ENCODE measurements at regions not wholly inside any gene's neighbourhood (a gene's known extent, or its start where the extent isn't known, plus 50 kb on each side); places are given as distances from the start of the nearest gene placed in this dataset.
A peak's percentile ranks its signal among the peaks of the same experiment; 100 is the strongest.

DNA sequence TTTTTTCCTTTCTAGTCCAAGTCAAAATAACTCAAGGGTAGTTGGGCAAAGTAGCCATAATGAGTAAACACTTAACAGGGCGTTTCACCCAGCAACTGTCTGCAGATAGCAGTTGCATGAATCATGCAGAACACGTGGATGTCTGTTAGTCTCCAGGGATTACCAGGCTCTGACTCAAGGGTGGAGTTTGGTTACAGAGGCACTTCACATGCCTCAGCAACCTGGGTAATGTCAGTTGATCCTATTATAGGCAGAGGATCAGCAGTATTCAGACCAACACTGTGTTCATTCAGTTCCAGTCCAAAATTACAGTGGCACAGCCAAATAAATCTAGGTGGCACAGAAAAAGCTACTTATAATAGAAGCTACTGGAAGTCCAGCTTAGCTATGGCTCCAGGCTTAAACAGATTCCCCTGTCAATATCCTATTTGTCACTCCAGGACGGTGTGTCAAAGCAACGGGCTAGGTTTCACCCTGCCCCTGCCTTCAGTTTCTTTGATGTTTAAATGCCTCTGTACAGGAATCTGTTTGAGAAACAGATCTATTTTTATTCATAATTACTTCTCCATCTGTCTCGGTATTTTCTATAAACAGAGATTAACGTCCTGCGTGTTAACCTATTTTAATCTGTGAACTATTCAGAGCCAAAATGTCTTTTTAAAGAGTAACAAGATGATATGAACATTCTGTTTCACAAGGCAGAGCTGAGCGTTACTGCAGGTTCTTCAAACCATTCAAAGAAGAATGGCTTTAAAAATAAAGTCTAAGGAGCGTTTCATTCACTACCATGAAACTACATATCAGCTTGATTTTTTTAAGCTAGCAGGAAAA, 162.6 kb upstream of the AKR1E2 start:
- peak overlapping the region; percentile 73 to 84 for H3K27ac ChIP-seq
- DNase-seq = peak; percentile 88
- TF ChIP-seq, protein P1, sequence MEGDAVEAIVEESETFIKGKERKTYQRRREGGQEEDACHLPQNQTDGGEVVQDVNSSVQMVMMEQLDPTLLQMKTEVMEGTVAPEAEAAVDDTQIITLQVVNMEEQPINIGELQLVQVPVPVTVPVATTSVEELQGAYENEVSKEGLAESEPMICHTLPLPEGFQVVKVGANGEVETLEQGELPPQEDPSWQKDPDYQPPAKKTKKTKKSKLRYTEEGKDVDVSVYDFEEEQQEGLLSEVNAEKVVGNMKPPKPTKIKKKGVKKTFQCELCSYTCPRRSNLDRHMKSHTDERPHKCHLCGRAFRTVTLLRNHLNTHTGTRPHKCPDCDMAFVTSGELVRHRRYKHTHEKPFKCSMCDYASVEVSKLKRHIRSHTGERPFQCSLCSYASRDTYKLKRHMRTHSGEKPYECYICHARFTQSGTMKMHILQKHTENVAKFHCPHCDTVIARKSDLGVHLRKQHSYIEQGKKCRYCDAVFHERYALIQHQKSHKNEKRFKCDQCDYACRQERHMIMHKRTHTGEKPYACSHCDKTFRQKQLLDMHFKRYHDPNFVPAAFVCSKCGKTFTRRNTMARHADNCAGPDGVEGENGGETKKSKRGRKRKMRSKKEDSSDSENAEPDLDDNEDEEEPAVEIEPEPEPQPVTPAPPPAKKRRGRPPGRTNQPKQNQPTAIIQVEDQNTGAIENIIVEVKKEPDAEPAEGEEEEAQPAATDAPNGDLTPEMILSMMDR (IDR thresholded peaks at IDR 0.05) = no peak
- no peaks in the 10 kb centered on the region for H3K36me3 ChIP-seq
- peaks cover 0 to 42% (median 28%) of the 10 kb centered on the region in 4 donors for H3K4me1 ChIP-seq
- intact Hi-C loops (cut with DNase I; ENCODE audit: low total_unique reads) = no loop called here
- H3K9me3 ChIP-seq = no peaks in the 10 kb centered on the region
- H3K27me3 ChIP-seq = no peaks in the 10 kb centered on the region
- peak overlapping the region in 1 of 2 donors; percentile 8 for H3K4me3 ChIP-seq

DNA sequence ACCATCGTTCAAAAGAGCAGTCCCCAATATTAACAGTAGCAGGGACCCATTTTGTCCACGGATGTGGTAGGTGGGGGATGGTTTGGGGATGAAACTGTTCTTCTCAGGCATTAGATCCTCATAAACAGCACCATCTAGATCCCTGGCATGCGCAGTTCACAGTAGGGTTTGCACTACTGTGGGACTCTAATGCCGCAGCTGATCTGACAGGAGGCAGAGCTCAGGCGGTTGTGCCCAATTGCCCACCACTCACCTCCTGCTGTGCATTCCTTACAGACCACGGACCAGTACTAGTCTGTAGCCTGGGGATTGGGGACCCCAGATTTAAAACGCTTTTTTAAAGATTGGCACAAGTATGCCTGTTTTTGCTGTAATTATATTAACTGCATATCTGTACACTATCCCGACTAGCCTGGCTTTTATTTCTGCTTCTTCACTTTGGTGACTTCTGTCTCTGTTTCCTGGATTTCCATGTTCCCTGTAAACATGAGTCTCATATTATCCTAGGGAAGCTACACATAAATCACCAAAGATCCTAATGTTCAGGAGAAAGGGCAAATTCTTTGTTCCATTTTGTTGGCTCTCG, 163.3 kb upstream of the AKR1E2 start:
- intact Hi-C loops (cut with DNase I; ENCODE audit: low total_unique reads) = no loop called here
- peak in 1 of 2 donors; percentile 29 for DNase-seq
- H3K36me3 ChIP-seq = no peaks in the 10 kb centered on the region
- no peaks in the 10 kb centered on the region for H3K27me3 ChIP-seq
- TF ChIP-seq, protein P1 (IDR thresholded peaks at IDR 0.05) = no peak
- H3K27ac ChIP-seq = peak overlapping the region; percentile 73 to 84
- no peak overlapping the region for H3K4me3 ChIP-seq
- H3K4me1 ChIP-seq = peaks cover 0 to 42% (median 28%) of the 10 kb centered on the region in 4 donors
- H3K9me3 ChIP-seq = no peaks in the 10 kb centered on the region

DNA sequence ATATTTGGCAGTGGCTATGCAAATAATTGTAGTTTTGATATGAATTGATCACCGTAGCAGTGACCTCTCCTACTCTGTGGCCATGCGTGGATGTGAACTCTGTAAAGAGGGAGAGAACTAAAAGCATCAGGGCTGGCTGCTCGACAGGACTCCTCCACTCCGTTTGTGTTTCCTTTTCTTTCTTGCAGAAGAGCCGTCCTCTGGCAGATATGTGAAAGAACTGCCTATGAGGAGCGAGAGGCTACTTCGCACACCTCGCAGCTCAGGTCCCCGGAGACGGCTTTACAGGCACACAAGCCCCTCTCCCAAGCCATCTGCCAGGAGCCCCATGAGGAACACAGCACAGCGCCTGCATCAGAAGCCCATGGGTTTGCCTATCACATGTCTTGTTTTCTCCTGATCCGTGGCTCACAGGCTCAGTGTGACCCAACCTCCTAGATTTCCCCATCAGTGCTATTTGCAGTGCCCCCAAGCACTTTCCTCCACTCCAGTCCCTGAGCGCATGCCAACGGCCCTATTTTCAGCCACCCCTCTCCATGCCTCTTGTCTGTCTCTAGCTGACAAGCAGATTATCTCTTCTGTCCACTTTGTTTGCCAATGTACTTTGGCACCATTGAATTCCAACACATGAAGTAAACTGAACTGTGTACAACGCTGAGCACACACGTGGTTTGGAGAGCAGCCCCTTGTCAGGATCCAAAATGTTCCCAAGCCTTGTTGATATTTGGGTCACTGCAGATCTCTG, 164.3 kb upstream of the AKR1E2 start:
- Histone ChIP-seq H3K27me3 (no peaks in the 10 kb centered on the region), H3K4me1 (peaks cover 0 to 42% (median 28%) of the 10 kb centered on the region in 4 donors), H3K9me3 (no peaks in the 10 kb centered on the region), H3K36me3 (no peaks in the 10 kb centered on the region), H3K4me3 (peak overlapping the region in 1 of 2 donors; percentile 21), H3K27ac (peak overlapping the region; percentile 73 to 84)
- TF ChIP-seq, protein P1 (IDR thresholded peaks at IDR 0.05) = no peak
- DNase-seq = peak; percentile 93
- intact Hi-C loops (cut with DNase I; ENCODE audit: low total_unique reads) = no loop called here

DNA sequence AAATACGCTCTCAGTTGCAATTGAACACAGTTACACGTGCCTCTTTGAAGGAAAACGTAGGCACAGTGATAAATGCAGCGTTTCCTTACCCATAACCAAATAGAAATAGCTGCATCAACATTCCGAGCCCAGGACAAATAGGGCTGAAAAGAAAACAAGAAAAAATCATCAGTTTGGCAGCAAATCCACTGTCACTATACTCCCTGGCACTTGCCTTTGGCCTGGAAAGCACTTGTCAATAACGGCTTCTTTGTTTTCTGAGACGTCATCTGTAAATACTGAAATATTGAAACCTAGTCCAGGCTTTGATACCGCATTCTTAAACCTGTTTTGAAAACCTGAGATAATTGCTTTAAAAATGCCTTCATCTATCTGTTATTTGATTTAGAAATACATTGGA, 167.2 kb upstream of the AKR1E2 start:
- Histone ChIP-seq H3K27me3 (no peaks in the 10 kb centered on the region), H3K4me3 (no peak overlapping the region), H3K27ac (no peak overlapping the region), H3K36me3 (no peaks in the 10 kb centered on the region), H3K4me1 (peaks cover 0 to 41% (median 25%) of the 10 kb centered on the region in 4 donors), H3K9me3 (no peaks in the 10 kb centered on the region)
- TF ChIP-seq, protein P1 (IDR thresholded peaks at IDR 0.05) = no peak
- intact Hi-C loops (cut with DNase I; ENCODE audit: low total_unique reads) = loop anchor here (5.0 to 10.0 kb wide), 3 partner anchors 144 to 1421 kb away; partner anchors contain the start of gene KLF6
- no peak for DNase-seq

DNA sequence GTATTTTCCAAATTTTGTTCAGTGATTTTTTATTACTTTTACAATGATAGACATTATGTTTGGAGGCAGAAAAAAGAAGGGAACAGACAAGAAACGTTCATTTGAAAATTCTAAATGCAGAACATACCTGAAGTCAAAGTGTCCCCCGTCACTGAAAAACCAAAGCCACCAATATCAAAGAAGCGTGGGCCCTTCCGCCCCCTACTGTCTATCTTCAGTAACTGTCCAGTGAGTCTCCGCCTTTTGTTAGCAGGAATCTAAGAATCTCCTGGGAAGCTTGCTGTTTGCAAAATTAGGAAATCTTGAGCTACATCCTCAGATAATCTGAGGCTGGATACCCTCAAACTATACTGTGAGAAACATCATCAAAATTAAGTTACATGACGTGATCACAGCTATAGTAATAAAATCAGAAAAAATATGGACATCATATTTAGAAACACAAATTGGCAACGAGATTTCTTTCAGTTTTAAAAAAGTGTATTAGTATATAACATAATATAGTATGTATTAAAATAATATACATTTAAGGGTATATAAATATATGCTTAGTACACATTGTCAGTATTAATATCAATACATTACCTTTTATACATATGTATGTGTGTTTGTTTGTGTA, 169.3 kb upstream of the AKR1E2 start:
- Histone ChIP-seq H3K27me3 (no peaks in the 10 kb centered on the region), H3K27ac (no peak overlapping the region), H3K36me3 (no peaks in the 10 kb centered on the region), H3K4me1 (peaks cover 0 to 29% (median 7%) of the 10 kb centered on the region in 4 donors), H3K4me3 (no peak overlapping the region), H3K9me3 (no peaks in the 10 kb centered on the region)
- intact Hi-C loops (cut with DNase I; ENCODE audit: low total_unique reads) = loop anchor here (5.0 to 10.0 kb wide), 3 partner anchors 142 to 1419 kb away; partner anchors contain the start of gene KLF6
- peak; percentile 50 to 83 for DNase-seq
- TF ChIP-seq, protein P1 (IDR thresholded peaks at IDR 0.05) = peak; percentile 89
